GM10266 (cell line): ENCODE measurements at regions not wholly inside any gene's neighbourhood (a gene's known extent, or its start where the extent isn't known, plus 50 kb on each side); places are given as distances from the start of the nearest gene placed in this dataset.

ENCODE experiments used
- DNase-seq: peaks from one replicate; pipeline ENCODE4 v3.0.0; 2012; ENCODE audit errors: extremely low spot score
- TF ChIP-seq, protein P1 (sequence below): IDR thresholded peaks from 2 replicates; pipeline ENCODE4 v1.5.1; 2012; ENCODE audit warnings: mild to moderate bottlenecking, low read depth; ENCODE audit not compliant: control insufficient read depth, insufficient read depth; ENCODE audit errors: missing control alignments

DNA sequence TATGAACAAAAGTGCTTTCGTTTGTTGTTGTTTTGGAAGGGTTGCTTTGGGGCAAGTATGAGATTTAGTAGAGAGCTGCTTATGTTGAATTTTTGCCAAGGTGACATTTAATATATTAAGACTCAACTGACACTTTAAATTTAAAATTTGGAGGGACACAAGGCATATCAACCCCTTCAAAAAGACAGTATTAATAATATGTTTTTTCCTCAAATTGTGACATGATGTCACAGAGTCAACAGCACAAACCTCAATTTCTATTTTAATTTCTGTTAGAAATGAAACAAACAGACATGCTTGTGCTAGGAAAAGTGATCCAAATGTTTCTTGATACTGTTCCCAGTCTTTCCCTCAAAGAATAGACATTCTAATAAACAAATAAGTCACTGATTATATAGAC is 218.9 kb downstream of the CYRIA start:
- TF ChIP-seq, protein P1, sequence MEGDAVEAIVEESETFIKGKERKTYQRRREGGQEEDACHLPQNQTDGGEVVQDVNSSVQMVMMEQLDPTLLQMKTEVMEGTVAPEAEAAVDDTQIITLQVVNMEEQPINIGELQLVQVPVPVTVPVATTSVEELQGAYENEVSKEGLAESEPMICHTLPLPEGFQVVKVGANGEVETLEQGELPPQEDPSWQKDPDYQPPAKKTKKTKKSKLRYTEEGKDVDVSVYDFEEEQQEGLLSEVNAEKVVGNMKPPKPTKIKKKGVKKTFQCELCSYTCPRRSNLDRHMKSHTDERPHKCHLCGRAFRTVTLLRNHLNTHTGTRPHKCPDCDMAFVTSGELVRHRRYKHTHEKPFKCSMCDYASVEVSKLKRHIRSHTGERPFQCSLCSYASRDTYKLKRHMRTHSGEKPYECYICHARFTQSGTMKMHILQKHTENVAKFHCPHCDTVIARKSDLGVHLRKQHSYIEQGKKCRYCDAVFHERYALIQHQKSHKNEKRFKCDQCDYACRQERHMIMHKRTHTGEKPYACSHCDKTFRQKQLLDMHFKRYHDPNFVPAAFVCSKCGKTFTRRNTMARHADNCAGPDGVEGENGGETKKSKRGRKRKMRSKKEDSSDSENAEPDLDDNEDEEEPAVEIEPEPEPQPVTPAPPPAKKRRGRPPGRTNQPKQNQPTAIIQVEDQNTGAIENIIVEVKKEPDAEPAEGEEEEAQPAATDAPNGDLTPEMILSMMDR: no peak

DNA sequence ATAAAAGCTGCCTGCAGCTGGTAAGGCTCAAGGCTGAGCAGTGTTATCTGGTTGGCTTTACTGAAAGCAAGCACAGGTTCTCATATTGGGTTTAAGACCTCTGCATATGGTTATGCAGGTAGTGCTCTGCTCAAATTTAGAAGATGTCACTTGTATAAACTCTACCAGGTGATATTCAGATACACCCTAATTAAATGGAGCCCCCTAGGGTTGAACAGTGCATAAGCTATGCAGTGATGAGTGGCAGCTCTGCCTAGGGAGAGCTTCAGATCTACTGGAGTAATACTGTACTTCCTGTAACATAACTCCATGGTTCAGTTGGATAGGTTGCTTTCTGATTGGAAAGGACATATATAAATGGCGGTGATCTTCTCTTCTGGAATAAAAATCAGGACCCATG is 222.7 kb downstream of the CYRIA start:
- no peak for DNase-seq
- TF ChIP-seq, protein P1: no peak

More for the DNA sequence above, 218.9 kb downstream of the CYRIA start:
- no peak for DNase-seq

DNA sequence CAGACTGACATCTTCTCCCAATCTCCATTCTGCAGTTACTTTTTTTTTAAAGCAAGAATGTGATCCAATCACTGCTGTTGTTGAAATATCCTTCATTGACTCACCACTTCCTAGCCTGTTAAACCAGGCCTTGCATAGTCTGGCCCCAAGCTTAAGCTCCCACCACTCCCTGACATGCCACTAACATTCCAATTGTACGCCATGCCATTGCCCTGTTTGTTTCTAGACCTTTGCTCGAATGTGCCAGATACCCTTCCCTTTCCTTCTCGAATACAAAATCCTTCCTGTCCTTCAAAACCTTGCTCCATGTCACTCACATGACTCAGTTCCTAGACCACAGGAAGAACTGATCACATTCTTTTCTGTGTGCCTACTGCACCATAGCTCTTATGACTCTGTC is 224.2 kb downstream of the CYRIA start:
- TF ChIP-seq, protein P1: no peak
- DNase-seq: no peak

DNA sequence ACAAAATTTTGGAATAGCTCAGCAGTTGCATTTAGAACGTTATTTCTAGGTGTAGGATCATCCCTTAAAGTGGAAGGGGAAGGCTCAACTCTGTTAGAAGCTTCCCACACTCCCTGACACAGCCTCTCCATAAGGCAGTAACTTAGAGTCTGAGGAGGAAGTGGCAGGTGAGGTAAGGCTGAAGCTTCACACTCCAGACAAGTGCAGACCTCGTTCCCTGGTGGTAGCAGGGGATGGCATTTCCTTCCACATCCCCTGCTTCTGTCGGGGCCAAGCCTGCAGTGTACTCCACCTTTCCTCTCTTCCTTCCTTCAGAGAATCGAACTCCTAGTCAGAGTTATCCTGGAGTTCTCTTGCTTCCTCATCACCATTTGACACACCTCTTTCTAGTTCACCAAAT is 224.7 kb downstream of the CYRIA start:
- no peak for DNase-seq
- TF ChIP-seq, protein P1: no peak

DNA sequence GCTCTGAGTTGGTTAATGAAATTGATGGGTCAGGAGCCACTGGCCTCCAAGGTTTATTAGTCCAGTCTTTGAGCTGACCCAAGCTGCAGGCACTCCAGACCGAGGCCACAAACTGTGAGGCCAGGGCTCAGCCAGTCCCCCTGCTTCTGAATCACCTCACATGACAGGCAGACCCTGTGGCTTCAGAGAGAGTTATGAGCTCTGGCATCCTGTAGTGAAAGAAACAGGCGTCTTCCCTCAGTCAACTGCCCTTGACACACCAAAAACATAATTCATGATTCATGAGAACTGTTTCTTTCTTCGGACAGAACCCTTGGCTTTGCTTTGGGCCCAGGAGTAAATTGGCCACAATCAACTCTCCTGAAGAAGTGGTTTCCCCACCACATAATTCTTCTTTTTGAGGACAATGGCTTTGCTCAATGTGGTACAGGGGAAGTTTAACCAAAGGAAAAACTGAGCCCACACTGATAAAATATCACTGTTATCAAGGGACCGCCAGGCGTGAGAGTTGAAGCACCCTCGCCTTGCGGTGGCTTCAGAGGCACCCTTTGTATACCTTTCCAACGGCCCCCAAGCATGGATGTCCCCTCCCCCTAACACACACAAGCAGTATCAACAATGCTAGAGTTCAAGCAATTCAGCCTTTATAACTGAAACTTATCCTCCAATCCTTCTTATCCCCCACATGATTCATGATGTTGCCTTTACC is 226.9 kb downstream of the CYRIA start:
- DNase-seq: no peak
- TF ChIP-seq, protein P1: no peak

DNA sequence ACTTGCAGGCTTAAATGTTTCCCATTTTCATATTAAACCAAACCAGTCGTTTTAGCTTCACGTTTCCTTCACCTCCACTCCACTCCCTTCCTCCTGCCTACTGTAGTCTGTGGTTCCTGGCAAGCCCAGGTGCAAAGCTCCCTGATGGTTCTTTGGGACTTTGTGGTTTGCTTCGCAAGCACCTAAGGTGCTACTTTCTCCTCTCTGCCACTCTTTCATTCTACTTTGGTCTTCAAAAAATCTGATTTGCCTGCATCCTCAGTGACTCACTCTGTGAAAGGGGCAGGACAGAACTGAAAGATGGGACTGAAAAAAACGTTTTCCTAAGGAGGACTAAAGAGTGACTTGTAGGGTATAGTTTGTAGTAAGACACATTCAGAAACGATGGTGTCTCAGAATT is 228.4 kb downstream of the CYRIA start:
- no peak for DNase-seq
- TF ChIP-seq, protein P1: no peak

DNA sequence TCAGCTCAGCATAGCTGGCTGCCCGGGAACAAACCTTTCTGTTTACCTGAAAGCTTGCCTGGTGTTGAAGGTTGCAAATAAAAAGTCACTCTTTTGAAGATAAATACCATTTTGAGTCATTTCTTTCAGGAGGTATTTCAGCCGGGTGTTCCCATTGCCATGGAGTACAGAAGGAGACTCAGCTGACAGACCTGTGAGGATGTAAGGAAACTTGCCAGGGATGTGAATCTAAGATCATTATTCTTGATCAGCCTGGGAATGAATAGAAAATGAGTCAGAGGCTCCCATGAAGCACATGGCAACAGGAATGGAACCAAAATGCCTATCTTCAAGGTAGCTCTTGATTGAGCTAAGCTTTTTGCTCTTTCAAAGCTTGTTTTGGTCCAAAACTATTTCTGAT is 231.2 kb downstream of the CYRIA start:
- TF ChIP-seq, protein P1: no peak
- no peak for DNase-seq
